NCI-H748 (cell line): ENCODE measurements at regions not wholly inside any gene's neighbourhood (a gene's known extent, or its start where the extent isn't known, plus 50 kb on each side); places are given as distances from the start of the nearest gene placed in this dataset.
"Not testable (repeated sequence)": the region's sequence is repeated elsewhere in the genome, so short reads cannot be mapped to it uniquely, and the experiment has no call there.

Experiments used
- DNase-seq: peaks from one replicate; lab custom pipeline; 2025; ENCODE audit not compliant: unreplicated experiment; lab: John Stamatoyannopoulos, UW

GRCh38 chr2:102871707-102872106 lies 109.9 kb downstream of the TMEM182 start:
- DNase-seq, result no peak

- DNase-seq, result no peak
Observed at GRCh38 chr2:102872388-102872787, 110.6 kb downstream of the TMEM182 start.

- DNase-seq, result not testable (repeated sequence)
Observed at GRCh38 chr2:102879513-102879912, 117.7 kb downstream of the TMEM182 start.

- no peak for DNase-seq
Observed at GRCh38 chr2:102880731-102881130, 118.9 kb downstream of the TMEM182 start.

GRCh38 chr2:102886216-102886893 lies 124.5 kb downstream of the TMEM182 start:
- DNase-seq, result no peak

- no peak for DNase-seq
Observed at GRCh38 chr2:102888514-102888913, 126.7 kb downstream of the TMEM182 start.

- DNase-seq, result no peak
Observed at GRCh38 chr2:102891296-102891695, 129.5 kb downstream of the TMEM182 start.

- DNase-seq, result no peak
Observed at GRCh38 chr2:102892698-102893310, 131.0 kb downstream of the TMEM182 start.

GRCh38 chr2:102893870-102894269 lies 132.0 kb downstream of the TMEM182 start:
- no peak for DNase-seq

- DNase-seq, result no peak
Observed at GRCh38 chr2:102895376-102895775, 133.5 kb downstream of the TMEM182 start.

- not testable (repeated sequence) for DNase-seq
Observed at GRCh38 chr2:102909240-102909639, 147.4 kb downstream of the TMEM182 start.

GRCh38 chr2:102910724-102911123 lies 148.9 kb downstream of the TMEM182 start:
- no peak for DNase-seq

- DNase-seq, result no peak
Observed at GRCh38 chr2:102915128-102915527, 153.3 kb downstream of the TMEM182 start.

- no peak for DNase-seq
Observed at GRCh38 chr2:102922321-102922720, 160.5 kb downstream of the TMEM182 start.

- no peak for DNase-seq
Observed at GRCh38 chr2:102925003-102925402, 163.2 kb downstream of the TMEM182 start.

- DNase-seq, result no peak
Observed at GRCh38 chr2:102927854-102928267, 166.0 kb downstream of the TMEM182 start.

GRCh38 chr2:102929721-102930120 lies 167.9 kb downstream of the TMEM182 start:
- DNase-seq, result no peak

- peak; percentile 83 for DNase-seq
Observed at GRCh38 chr2:102932501-102932900, 170.7 kb downstream of the TMEM182 start.

GRCh38 chr2:102939207-102939606 lies 177.4 kb downstream of the TMEM182 start:
- DNase-seq, result no peak

- no peak for DNase-seq
Observed at GRCh38 chr2:102940684-102941083, 178.9 kb downstream of the TMEM182 start.

GRCh38 chr2:102942107-102942506 lies 180.3 kb downstream of the TMEM182 start:
- DNase-seq, result no peak

- no peak for DNase-seq
Observed at GRCh38 chr2:102943251-102943650, 181.4 kb downstream of the TMEM182 start.
